ENCODE measurements at regions not wholly inside any gene's neighbourhood (a gene's known extent, or its start where the extent isn't known, plus 50 kb on each side); places are given as distances from the start of the nearest gene placed in this dataset.
"Not testable (repeated sequence)": the region's sequence is repeated elsewhere in the genome, so short reads cannot be mapped to it uniquely, and the experiment has no call there.

- no peak for DNase-seq (ENCODE audit: extremely low read depth, low read depth, low spot score)
These were observed 260.4 kb upstream of the P2RY1 start for GRCh38 chr3:152574461-152575079.

- no peak for DNase-seq (ENCODE audit: extremely low read depth, low read depth, low spot score)
These were observed 256.2 kb upstream of the P2RY1 start for GRCh38 chr3:152578769-152579168.

GRCh38 chr3:152581951-152582350, 253.0 kb upstream of the P2RY1 start:
- no peak for DNase-seq (ENCODE audit: extremely low read depth, low read depth, low spot score)

- DNase-seq (ENCODE audit: extremely low read depth, low read depth, low spot score): no peak
These were observed 251.0 kb upstream of the P2RY1 start for GRCh38 chr3:152583963-152584362.

- DNase-seq (ENCODE audit: extremely low read depth, low read depth, low spot score): no peak
These were observed 248.0 kb upstream of the P2RY1 start for GRCh38 chr3:152586974-152587373.

- DNase-seq (ENCODE audit: extremely low read depth, low read depth, low spot score): no peak
These were observed 247.1 kb upstream of the P2RY1 start for GRCh38 chr3:152587861-152588260.

- no peak for DNase-seq (ENCODE audit: extremely low read depth, low read depth, low spot score)
These were observed 245.3 kb upstream of the P2RY1 start for GRCh38 chr3:152589644-152590043.

- no peak for DNase-seq (ENCODE audit: extremely low read depth, low read depth, low spot score)
These were observed 243.4 kb upstream of the P2RY1 start for GRCh38 chr3:152591515-152591914.

- DNase-seq (ENCODE audit: extremely low read depth, low read depth, low spot score): no peak
These were observed 241.7 kb upstream of the P2RY1 start for GRCh38 chr3:152593242-152593641.

GRCh38 chr3:152595975-152596821, 238.7 kb upstream of the P2RY1 start:
- peak; percentile 88 for DNase-seq (ENCODE audit: extremely low read depth, low read depth, low spot score)

GRCh38 chr3:152596832-152597231, 238.1 kb upstream of the P2RY1 start:
- not testable (repeated sequence) for DNase-seq (ENCODE audit: extremely low read depth, low read depth, low spot score)

GRCh38 chr3:152606146-152606545, 228.8 kb upstream of the P2RY1 start:
- DNase-seq (ENCODE audit: extremely low read depth, low read depth, low spot score): no peak

GRCh38 chr3:152607179-152607578, 227.8 kb upstream of the P2RY1 start:
- no peak for DNase-seq (ENCODE audit: extremely low read depth, low read depth, low spot score)

- DNase-seq (ENCODE audit: extremely low read depth, low read depth, low spot score): no peak
These were observed 226.0 kb upstream of the P2RY1 start for GRCh38 chr3:152608696-152609594.

GRCh38 chr3:152609891-152610290, 225.0 kb upstream of the P2RY1 start:
- no peak for DNase-seq (ENCODE audit: extremely low read depth, low read depth, low spot score)

GRCh38 chr3:152610622-152611021, 224.3 kb upstream of the P2RY1 start:
- no peak for DNase-seq (ENCODE audit: extremely low read depth, low read depth, low spot score)

GRCh38 chr3:152611905-152612304, 223.0 kb upstream of the P2RY1 start:
- DNase-seq (ENCODE audit: extremely low read depth, low read depth, low spot score): no peak

GRCh38 chr3:152613851-152614250, 221.1 kb upstream of the P2RY1 start:
- no peak for DNase-seq (ENCODE audit: extremely low read depth, low read depth, low spot score)

GRCh38 chr3:152615681-152616080, 219.2 kb upstream of the P2RY1 start:
- no peak for DNase-seq (ENCODE audit: extremely low read depth, low read depth, low spot score)

- DNase-seq (ENCODE audit: extremely low read depth, low read depth, low spot score): no peak
These were observed 217.3 kb upstream of the P2RY1 start for GRCh38 chr3:152617609-152618008.

GRCh38 chr3:152618529-152618928, 216.4 kb upstream of the P2RY1 start:
- no peak for DNase-seq (ENCODE audit: extremely low read depth, low read depth, low spot score)
